ENCODE measurements at regions not wholly inside any gene's neighbourhood (a gene's known extent, or its start where the extent isn't known, plus 50 kb on each side); places are given as distances from the start of the nearest gene placed in this dataset.

DNA sequence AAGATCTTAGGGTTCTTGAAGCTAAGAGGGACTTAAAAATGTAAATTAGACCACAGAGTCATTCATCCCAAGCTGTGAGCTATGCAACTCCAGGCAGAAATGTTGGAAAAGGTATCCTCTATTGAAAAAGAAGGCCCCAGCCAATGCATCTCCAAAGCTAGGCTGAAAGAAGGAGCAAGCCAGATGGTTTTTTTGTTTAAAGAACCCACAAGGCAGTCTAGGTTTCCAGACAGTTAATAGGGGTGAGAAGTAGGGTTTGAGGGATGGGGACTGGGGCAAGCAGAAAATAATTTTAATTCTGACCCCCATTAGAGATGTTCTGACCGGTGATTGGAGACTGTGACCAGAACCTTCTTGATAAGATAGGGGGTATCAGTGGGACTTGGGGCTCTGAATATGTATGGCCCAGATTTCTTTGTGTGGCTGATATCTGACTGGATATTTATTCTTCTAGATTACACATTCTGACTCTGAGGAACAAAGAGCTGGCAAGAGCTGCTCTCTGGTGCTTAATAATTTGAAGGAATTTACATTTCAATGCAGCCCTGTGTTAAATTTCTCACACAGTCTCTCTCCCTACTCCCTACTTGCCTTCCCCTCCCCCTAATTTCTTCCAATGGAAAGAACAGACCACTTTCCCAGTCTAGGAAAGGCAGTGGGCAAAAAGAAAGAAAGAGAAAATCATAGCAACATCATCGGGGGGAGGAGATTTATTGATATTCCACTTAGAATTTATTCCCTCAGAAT is 104.9 kb downstream of the NUF2 start:
- no peak for TF ChIP-seq TOE1 (IDR thresholded peaks at IDR 0.05; ENCODE audit: borderline replicate concordance)
- no peak for TF ChIP-seq TOE1 (CRISPR knock-in tag; IDR thresholded peaks at IDR 0.05; ENCODE audit: borderline replicate concordance, low read depth)
- no peak for TF ChIP-seq MAZ (CRISPR knock-in tag; conservative IDR thresholded peaks at IDR 0.05 in 1 of 2, IDR thresholded peaks at IDR 0.05 in 1 of 2)
- TF ChIP-seq, protein P1, sequence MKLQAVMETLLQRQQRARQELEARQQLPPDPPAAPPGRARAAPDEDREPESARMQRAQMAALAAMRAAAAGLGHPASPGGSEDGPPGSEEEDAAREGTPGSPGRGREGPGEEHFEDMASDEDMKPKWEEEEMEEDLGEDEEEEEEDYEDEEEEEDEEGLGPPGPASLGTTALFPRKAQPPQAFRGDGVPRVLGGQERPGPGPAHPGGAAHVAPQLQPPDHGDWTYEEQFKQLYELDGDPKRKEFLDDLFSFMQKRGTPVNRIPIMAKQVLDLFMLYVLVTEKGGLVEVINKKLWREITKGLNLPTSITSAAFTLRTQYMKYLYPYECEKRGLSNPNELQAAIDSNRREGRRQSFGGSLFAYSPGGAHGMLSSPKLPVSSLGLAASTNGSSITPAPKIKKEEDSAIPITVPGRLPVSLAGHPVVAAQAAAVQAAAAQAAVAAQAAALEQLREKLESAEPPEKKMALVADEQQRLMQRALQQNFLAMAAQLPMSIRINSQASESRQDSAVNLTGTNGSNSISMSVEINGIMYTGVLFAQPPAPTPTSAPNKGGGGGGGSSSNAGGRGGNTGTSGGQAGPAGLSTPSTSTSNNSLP (IDR thresholded peaks at IDR 0.05; ENCODE audit: borderline replicate concordance, low read depth, low read length): no peak
- no peak for TF ChIP-seq KLF6 (CRISPR knock-in tag; IDR thresholded peaks at IDR 0.05; ENCODE audit: borderline replicate concordance)
- TF ChIP-seq ETV5 (CRISPR knock-in tag; IDR thresholded peaks at IDR 0.05; ENCODE audit: low read depth): no peak
- TF ChIP-seq, protein P2, sequence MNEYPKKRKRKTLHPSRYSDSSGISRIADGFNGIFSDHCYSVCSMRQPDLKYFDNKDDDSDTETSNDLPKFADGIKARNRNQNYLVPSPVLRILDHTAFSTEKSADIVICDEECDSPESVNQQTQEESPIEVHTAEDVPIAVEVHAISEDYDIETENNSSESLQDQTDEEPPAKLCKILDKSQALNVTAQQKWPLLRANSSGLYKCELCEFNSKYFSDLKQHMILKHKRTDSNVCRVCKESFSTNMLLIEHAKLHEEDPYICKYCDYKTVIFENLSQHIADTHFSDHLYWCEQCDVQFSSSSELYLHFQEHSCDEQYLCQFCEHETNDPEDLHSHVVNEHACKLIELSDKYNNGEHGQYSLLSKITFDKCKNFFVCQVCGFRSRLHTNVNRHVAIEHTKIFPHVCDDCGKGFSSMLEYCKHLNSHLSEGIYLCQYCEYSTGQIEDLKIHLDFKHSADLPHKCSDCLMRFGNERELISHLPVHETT (CRISPR knock-in tag; conservative IDR thresholded peaks at IDR 0.05 in 1 of 2, IDR thresholded peaks at IDR 0.05 in 1 of 2): no peak
- no peak for TF ChIP-seq SMAD3 (CRISPR knock-in tag; conservative IDR thresholded peaks at IDR 0.05)
- no peak for TF ChIP-seq ZNF584 (CRISPR knock-in tag; IDR thresholded peaks at IDR 0.05; ENCODE audit: low read depth)

All from K562 (cell line).